Caco-2 (cell line): ENCODE measurements at regions not wholly inside any gene's neighbourhood (a gene's known extent, or its start where the extent isn't known, plus 50 kb on each side); places are given as distances from the start of the nearest gene placed in this dataset.

Experiments used
- BruUV-seq: library from RNA; stranded (reverse); fragments of 400-500 nt; replicated peaks from 2 replicates; lab custom pipeline; 2021; lab: Mats Ljungman, UMichigan
- CTCF ChIA-PET: fragments of 300-600 bp; sonication (Branson Sonifier 250); formaldehyde crosslinking; loops from one replicate; lab custom pipeline; 2022; ENCODE audit warnings: antibody characterized with exemption; lab: Charles Lee
- POLR2A ChIA-PET: fragments of 300-600 bp; sonication (Branson Sonifier 250); formaldehyde crosslinking; loops from one replicate; lab custom pipeline; 2022; ENCODE audit warnings: antibody characterized with exemption; lab: Charles Lee
- DNase-seq, 2 experiments: peaks; one replicate each; pipeline versions ENCODE4 v3.0.0 to v3.0.0-alpha.2; 2020 to 2022
- H3K27me3 ChIP-seq: replicated peaks from 2 replicates; pipeline ENCODE4 v1.6.0; 2011; ENCODE audit warnings: low read length; ENCODE audit not compliant: control insufficient read depth, insufficient read depth
- H3K36me3 ChIP-seq: 2 replicates; pipeline ENCODE4 v1.5.1; 2011; ENCODE audit warnings: low read length; ENCODE audit not compliant: control insufficient read depth, insufficient read depth
- H3K4me1 ChIP-seq: fragments of 250-450 bp; sonication (Bioruptor Pico); 2 replicates; pipeline ENCODE4 v1.5.1; 2020; ENCODE audit warnings: mild to moderate bottlenecking
- H3K4me3 ChIP-seq: 2 replicates; pipeline ENCODE4 v1.5.1; 2011; ENCODE audit warnings: low read depth, mild to moderate bottlenecking, control low read depth, low read length
- H3K9me3 ChIP-seq: fragments of 250-450 bp; sonication (Bioruptor Pico); 2 replicates; pipeline ENCODE4 v1.5.1; 2020; ENCODE audit warnings: mild to moderate bottlenecking, moderate library complexity
- H3K27ac Mint-ChIP-seq: one replicate; pipeline ENCODE4 v1.8.0; 2022; ENCODE audit warnings: mixed read lengths; ENCODE audit not compliant: unreplicated experiment
- H3K27me3 Mint-ChIP-seq: one replicate; pipeline ENCODE4 v1.8.0; 2022; ENCODE audit warnings: mixed read lengths; ENCODE audit not compliant: insufficient read depth, unreplicated experiment
- H3K36me3 Mint-ChIP-seq: one replicate; pipeline ENCODE4 v1.8.0; 2022; ENCODE audit warnings: mild to moderate bottlenecking, mixed read lengths; ENCODE audit not compliant: insufficient read depth, unreplicated experiment
- H3K4me1 Mint-ChIP-seq: one replicate; pipeline ENCODE4 v1.8.0; 2022; ENCODE audit warnings: low read depth, mixed read lengths; ENCODE audit not compliant: unreplicated experiment
- H3K4me3 Mint-ChIP-seq: one replicate; pipeline ENCODE4 v1.8.0; 2022; ENCODE audit warnings: mild to moderate bottlenecking, moderate library complexity, mixed read lengths; ENCODE audit not compliant: unreplicated experiment
- H3K9me3 Mint-ChIP-seq: one replicate; pipeline ENCODE4 v1.8.0; 2022; ENCODE audit warnings: mixed read lengths; ENCODE audit not compliant: unreplicated experiment
- intact Hi-C: fragments of 100-400 bp; cut with micrococcal nuclease; formaldehyde crosslinking; loops from one replicate; pipeline ENCODE4 v1.10.0; 2022; ENCODE audit not compliant: unreplicated experiment
- TF ChIP-seq, protein P1 (sequence below), 2 experiments: fragments of 200-600 bp in 1 of 2; IDR thresholded peaks; 1 replicate in 1 of 2; 2 replicates in 1 of 2; pipeline versions ENCODE4 v1.5.1 to v1.8.0; 2011 to 2022; ENCODE audit warnings: antibody characterized with exemption in 1 of 2, control low read depth in 1 of 2, inconsistent platforms in 1 of 2, low read depth in 1 of 2, low read length in 1 of 2, mild to moderate bottlenecking in 1 of 2, moderate library complexity in 1 of 2; ENCODE audit not compliant: insufficient read depth in 1 of 2, severe bottlenecking in 1 of 2, unreplicated experiment in 1 of 2

DNA sequence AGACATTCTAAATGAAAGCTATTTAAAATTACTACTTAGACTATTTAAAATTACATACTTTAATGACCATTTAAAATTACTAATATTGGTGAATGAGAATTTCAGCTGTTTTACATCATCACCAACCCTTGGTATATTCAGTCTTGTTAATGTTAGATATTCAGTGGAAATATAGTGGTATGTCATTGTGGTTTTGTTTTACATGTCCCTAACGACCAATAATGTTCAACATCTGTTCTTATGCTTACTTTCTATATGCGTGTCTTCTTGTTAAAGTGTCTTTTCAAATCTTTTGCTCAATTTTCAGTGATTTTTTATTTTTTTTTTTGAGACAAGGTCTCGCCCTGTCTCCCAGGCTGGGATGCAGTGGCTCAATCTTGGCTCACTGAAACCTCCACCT lies 279.3 kb upstream of the TARS1 start:
- no peak for DNase-seq
- Mint-ChIP-seq H3K27ac (no peak overlapping the region), H3K4me1 (no peaks in the 10 kb centered on the region), H3K27me3 (peaks cover 3% of the 10 kb centered on the region), H3K4me3 (no peak overlapping the region), H3K36me3 (no peaks in the 10 kb centered on the region), H3K9me3 (no peaks in the 10 kb centered on the region)
- no peaks in the 10 kb centered on the region; the same call in 1 of the 2 replicates for H3K9me3 ChIP-seq
- intact Hi-C loops = no loop called here
- POLR2A ChIA-PET = no interaction called here
- no TSS peak for BruUV-seq
- H3K4me1 ChIP-seq = no peaks in the 10 kb centered on the region
- TF ChIP-seq, protein P1, sequence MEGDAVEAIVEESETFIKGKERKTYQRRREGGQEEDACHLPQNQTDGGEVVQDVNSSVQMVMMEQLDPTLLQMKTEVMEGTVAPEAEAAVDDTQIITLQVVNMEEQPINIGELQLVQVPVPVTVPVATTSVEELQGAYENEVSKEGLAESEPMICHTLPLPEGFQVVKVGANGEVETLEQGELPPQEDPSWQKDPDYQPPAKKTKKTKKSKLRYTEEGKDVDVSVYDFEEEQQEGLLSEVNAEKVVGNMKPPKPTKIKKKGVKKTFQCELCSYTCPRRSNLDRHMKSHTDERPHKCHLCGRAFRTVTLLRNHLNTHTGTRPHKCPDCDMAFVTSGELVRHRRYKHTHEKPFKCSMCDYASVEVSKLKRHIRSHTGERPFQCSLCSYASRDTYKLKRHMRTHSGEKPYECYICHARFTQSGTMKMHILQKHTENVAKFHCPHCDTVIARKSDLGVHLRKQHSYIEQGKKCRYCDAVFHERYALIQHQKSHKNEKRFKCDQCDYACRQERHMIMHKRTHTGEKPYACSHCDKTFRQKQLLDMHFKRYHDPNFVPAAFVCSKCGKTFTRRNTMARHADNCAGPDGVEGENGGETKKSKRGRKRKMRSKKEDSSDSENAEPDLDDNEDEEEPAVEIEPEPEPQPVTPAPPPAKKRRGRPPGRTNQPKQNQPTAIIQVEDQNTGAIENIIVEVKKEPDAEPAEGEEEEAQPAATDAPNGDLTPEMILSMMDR (IDR thresholded peaks at IDR 0.05; ENCODE audit: insufficient read depth in 1 of 2, low read depth in 1 of 2, low read length in 1 of 2, severe bottlenecking in 1 of 2, unreplicated experiment in 1 of 2) = no peak
- CTCF ChIA-PET = no interaction called here
- no peaks in the 10 kb centered on the region for H3K36me3 ChIP-seq
- H3K27me3 ChIP-seq = no peaks in the 10 kb centered on the region
- H3K4me3 ChIP-seq = no peak overlapping the region

DNA sequence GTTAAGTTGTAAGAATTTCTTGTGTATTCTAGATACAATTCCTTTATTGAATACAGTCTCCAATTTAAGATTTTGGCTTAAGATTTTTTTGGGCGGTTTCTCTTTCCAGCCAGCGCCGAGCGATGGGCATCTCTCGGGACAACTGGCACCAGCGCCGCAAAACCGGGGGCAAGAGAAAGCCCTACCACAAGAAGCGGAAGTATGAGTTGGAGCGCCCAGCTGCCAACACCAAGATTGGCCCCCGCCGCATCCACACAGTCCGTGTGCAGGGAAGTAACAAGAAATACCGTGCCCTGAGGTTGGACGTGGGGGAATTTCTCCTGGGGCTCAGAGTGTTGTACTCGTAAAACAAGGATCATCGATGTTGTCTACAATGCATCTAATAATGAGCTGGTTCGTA lies 278.7 kb upstream of the TARS1 start:
- Mint-ChIP-seq H3K27me3 (peaks cover 3% of the 10 kb centered on the region), H3K4me1 (no peaks in the 10 kb centered on the region), H3K36me3 (no peaks in the 10 kb centered on the region), H3K27ac (no peak overlapping the region), H3K9me3 (no peaks in the 10 kb centered on the region), H3K4me3 (no peak overlapping the region)
- TF ChIP-seq, protein P1 (IDR thresholded peaks at IDR 0.05; ENCODE audit: insufficient read depth in 1 of 2, low read depth in 1 of 2, low read length in 1 of 2, severe bottlenecking in 1 of 2, unreplicated experiment in 1 of 2) = no peak
- POLR2A ChIA-PET = no interaction called here
- Histone ChIP-seq H3K27me3 (no peaks in the 10 kb centered on the region), H3K9me3 (no peaks in the 10 kb centered on the region; the same call in 1 of the 2 replicates), H3K4me1 (no peaks in the 10 kb centered on the region), H3K4me3 (no peak overlapping the region), H3K36me3 (no peaks in the 10 kb centered on the region)
- CTCF ChIA-PET = no interaction called here
- DNase-seq = no peak
- intact Hi-C loops = no loop called here
- BruUV-seq = no TSS peak

DNA sequence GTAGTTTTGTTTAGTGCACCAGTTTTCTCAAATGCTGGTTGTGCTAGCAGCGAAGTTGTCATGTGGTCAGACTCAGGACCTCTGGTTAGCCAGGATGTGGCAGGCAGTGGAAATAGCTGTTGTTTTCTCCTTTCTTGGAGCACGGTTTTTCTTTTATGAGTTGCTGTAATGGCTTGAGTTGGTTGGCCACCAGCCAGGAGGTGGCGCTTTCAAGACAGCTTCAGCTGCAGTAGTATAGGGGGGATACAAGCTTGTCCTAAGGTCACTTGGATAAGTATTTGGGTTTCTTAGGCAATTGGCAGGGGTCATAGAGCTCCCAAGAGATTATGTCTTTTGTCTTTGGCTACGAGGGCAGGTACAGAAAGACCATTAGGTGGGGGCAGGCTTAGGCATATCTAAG lies 274.2 kb upstream of the TARS1 start:
- Mint-ChIP-seq H3K4me1 (no peaks in the 10 kb centered on the region), H3K27me3 (peaks cover 3% of the 10 kb centered on the region), H3K36me3 (no peaks in the 10 kb centered on the region), H3K4me3 (no peak overlapping the region), H3K27ac (no peak overlapping the region), H3K9me3 (peaks cover 18% of the 10 kb centered on the region)
- intact Hi-C loops = no loop called here
- TF ChIP-seq, protein P1 (IDR thresholded peaks at IDR 0.05; ENCODE audit: insufficient read depth in 1 of 2, low read depth in 1 of 2, low read length in 1 of 2, severe bottlenecking in 1 of 2, unreplicated experiment in 1 of 2) = no peak
- DNase-seq = no peak
- H3K4me1 ChIP-seq = no peaks in the 10 kb centered on the region
- ChIA-PET POLR2A (no interaction called here), CTCF (no interaction called here)
- BruUV-seq = no TSS peak
- no peak overlapping the region for H3K4me3 ChIP-seq
- H3K9me3 ChIP-seq = peaks cover 23% of the 10 kb centered on the region
- H3K36me3 ChIP-seq = no peaks in the 10 kb centered on the region
- no peaks in the 10 kb centered on the region for H3K27me3 ChIP-seq
